ENCODE measurements at regions not wholly inside any gene's neighbourhood (a gene's known extent, or its start where the extent isn't known, plus 50 kb on each side); places are given as distances from the start of the nearest gene placed in this dataset.

DNA sequence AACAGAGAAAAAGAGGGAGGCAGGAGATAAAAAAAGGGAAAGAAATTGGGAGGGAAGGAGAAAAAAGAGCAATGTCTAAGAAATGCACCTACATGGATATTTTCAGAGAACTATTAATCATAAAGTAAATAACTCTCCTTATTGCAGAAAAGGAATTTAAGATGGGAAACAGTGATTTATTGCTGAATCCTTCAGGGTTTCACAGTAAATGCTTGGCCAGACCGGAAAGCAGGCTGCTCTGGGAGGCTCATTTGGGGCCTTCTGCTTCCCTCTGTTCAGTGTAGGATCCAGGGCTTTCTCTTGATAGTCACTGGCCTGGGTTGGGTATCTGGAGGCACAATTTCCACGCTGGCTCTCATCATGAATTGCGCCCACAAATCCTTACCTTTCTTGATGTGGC is 324.3 kb upstream of the SORL1-AS1 start:
- TF ChIP-seq, protein P1, sequence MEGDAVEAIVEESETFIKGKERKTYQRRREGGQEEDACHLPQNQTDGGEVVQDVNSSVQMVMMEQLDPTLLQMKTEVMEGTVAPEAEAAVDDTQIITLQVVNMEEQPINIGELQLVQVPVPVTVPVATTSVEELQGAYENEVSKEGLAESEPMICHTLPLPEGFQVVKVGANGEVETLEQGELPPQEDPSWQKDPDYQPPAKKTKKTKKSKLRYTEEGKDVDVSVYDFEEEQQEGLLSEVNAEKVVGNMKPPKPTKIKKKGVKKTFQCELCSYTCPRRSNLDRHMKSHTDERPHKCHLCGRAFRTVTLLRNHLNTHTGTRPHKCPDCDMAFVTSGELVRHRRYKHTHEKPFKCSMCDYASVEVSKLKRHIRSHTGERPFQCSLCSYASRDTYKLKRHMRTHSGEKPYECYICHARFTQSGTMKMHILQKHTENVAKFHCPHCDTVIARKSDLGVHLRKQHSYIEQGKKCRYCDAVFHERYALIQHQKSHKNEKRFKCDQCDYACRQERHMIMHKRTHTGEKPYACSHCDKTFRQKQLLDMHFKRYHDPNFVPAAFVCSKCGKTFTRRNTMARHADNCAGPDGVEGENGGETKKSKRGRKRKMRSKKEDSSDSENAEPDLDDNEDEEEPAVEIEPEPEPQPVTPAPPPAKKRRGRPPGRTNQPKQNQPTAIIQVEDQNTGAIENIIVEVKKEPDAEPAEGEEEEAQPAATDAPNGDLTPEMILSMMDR (IDR thresholded peaks at IDR 0.05) = no peak
- TF ChIP-seq EZH2 (IDR thresholded peaks at IDR 0.05) = no peak
